Fibroblast of the aortic adventitia (primary cell): ENCODE measurements at regions not wholly inside any gene's neighbourhood (a gene's known extent, or its start where the extent isn't known, plus 50 kb on each side); places are given as distances from the start of the nearest gene placed in this dataset.

Experiments used
- DNase-seq: peaks from one replicate; pipeline ENCODE4 v3.0.0-alpha.2; 2010; ENCODE audit warnings: low read depth
- H3K4me3 ChIP-seq: 2 replicates; pipeline ENCODE4 v1.5.1; 2011; ENCODE audit warnings: low read depth, mild to moderate bottlenecking, control low read depth, low read length, moderate library complexity
- TF ChIP-seq, protein P1 (sequence below): IDR thresholded peaks from 2 replicates; pipeline ENCODE4 v1.5.1; 2011; ENCODE audit warnings: mild to moderate bottlenecking, low read length, control low read depth, inconsistent platforms; ENCODE audit not compliant: insufficient read depth

- TF ChIP-seq, protein P1, sequence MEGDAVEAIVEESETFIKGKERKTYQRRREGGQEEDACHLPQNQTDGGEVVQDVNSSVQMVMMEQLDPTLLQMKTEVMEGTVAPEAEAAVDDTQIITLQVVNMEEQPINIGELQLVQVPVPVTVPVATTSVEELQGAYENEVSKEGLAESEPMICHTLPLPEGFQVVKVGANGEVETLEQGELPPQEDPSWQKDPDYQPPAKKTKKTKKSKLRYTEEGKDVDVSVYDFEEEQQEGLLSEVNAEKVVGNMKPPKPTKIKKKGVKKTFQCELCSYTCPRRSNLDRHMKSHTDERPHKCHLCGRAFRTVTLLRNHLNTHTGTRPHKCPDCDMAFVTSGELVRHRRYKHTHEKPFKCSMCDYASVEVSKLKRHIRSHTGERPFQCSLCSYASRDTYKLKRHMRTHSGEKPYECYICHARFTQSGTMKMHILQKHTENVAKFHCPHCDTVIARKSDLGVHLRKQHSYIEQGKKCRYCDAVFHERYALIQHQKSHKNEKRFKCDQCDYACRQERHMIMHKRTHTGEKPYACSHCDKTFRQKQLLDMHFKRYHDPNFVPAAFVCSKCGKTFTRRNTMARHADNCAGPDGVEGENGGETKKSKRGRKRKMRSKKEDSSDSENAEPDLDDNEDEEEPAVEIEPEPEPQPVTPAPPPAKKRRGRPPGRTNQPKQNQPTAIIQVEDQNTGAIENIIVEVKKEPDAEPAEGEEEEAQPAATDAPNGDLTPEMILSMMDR: peak; percentile 65
- H3K4me3 ChIP-seq: no peak overlapping the region
- peak; percentile 78 for DNase-seq
Observed at GRCh38 chr3:59212128-59212779, 162.4 kb upstream of the CFAP20DC start.

DNA sequence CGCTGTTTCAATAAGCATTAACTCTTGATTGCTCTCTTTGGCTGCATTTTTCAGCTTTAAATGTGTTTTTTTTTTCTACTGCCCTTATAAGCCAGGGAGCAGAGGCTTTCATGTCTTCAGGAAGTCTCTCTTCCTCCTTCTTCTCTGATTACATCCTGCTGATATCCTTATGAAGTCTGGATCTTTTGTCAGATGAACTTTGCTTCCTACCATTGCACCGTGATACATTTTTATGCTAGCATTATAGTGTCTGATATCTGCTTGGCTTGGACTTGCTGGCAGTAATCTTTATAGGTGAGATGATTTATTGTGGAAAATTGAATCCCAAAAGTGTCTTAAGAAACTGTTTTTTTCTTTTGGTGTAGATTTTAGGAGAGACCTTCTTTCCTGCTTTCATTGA, 160.4 kb upstream of the CFAP20DC start:
- H3K4me3 ChIP-seq: no peak overlapping the region
- TF ChIP-seq, protein P1: no peak
- no peak for DNase-seq

- no peak overlapping the region for H3K4me3 ChIP-seq
- TF ChIP-seq, protein P1: no peak
- peak; percentile 76 for DNase-seq
Observed at GRCh38 chr3:59192473-59192872, 142.6 kb upstream of the CFAP20DC start.

DNA sequence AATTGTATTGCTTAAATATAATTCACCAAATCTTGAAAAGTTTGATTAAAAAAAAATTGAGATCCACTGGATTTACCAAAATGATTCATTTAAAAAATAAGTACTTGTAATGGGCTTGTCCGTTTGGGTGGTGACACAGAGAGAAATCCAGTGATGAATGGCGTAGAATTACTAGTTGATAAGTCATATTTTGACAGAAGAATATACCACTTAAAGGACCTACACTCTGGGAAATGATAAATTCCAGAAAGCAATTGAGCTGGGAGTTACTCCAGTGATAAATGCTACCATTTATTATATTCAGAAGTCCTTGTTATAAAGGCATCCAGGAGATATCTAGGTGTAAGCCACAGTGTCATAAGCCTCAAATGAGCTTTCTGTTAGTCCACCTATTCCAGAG, 141.8 kb upstream of the CFAP20DC start:
- TF ChIP-seq, protein P1: no peak
- H3K4me3 ChIP-seq: no peak overlapping the region
- DNase-seq: peak; percentile 10

- no peak overlapping the region for H3K4me3 ChIP-seq
- no peak for DNase-seq
- TF ChIP-seq, protein P1: no peak
Observed at GRCh38 chr3:59189939-59190338, 140.1 kb upstream of the CFAP20DC start.

- no peak overlapping the region for H3K4me3 ChIP-seq
- peak; percentile 3 for DNase-seq
- TF ChIP-seq, protein P1: no peak
Observed at GRCh38 chr3:59189526-59189925, 139.7 kb upstream of the CFAP20DC start.

GRCh38 chr3:59186725-59187124, 136.9 kb upstream of the CFAP20DC start:
- TF ChIP-seq, protein P1: no peak
- DNase-seq: no peak
- H3K4me3 ChIP-seq: no peak overlapping the region
